ENCODE measurements at regions not wholly inside any gene's neighbourhood (a gene's known extent, or its start where the extent isn't known, plus 50 kb on each side); places are given as distances from the start of the nearest gene placed in this dataset.

GRCh38 chr6:155791891-155792290, 336.3 kb upstream of the NOX3 start:
- TF ChIP-seq ATF3 (IDR thresholded peaks at IDR 0.05), result no peak
- no peak for TF ChIP-seq MAX (IDR thresholded peaks at IDR 0.05)
- no peak for TF ChIP-seq POLR2AphosphoS5 (IDR thresholded peaks at IDR 0.05; ENCODE audit: low read depth, low read length)
- no peak for TF ChIP-seq YY1 (IDR thresholded peaks at IDR 0.05; ENCODE audit: extremely low read depth, insufficient replicate concordance, low read depth, low read length)
- no peak for TF ChIP-seq POLR2A (IDR thresholded peaks at IDR 0.05; ENCODE audit: borderline replicate concordance, extremely low read depth, insufficient read depth, insufficient read length)
- no peak for TF ChIP-seq FOSL1 (IDR thresholded peaks at IDR 0.05; ENCODE audit: low read depth)
- no peak for TF ChIP-seq CTCF (IDR thresholded peaks at IDR 0.05 in 2 of 3, conservative IDR thresholded peaks at IDR 0.05 in 1 of 3; ENCODE audit: borderline replicate concordance in 1 of 3, insufficient read depth in 1 of 3, low read depth in 2 of 3, low read length in 2 of 3)
- TF ChIP-seq EZH2phosphoT487 (IDR thresholded peaks at IDR 0.05; ENCODE audit: borderline replicate concordance), result no peak
- no peak for TF ChIP-seq TCF7L2 (IDR thresholded peaks at IDR 0.05; ENCODE audit: borderline replicate concordance, extremely low read depth, insufficient read depth, insufficient read length)
- TF ChIP-seq SRF (IDR thresholded peaks at IDR 0.05; ENCODE audit: low read depth), result no peak
- TF ChIP-seq JUND (IDR thresholded peaks at IDR 0.05), result no peak
- no peak for TF ChIP-seq RAD21 (IDR thresholded peaks at IDR 0.05; ENCODE audit: low read depth)
- no peak for TF ChIP-seq ZBTB33 (IDR thresholded peaks at IDR 0.05; ENCODE audit: extremely low read depth, insufficient replicate concordance, low read length)
- TF ChIP-seq CEBPB (IDR thresholded peaks at IDR 0.05; ENCODE audit: low read depth), result no peak
